Kidney tubule cell (primary cell): ENCODE measurements at regions not wholly inside any gene's neighbourhood (a gene's known extent, or its start where the extent isn't known, plus 50 kb on each side); places are given as distances from the start of the nearest gene placed in this dataset.

Experiments used
- DNase-seq: peaks from one replicate; pipeline ENCODE4 v3.0.0-alpha.2; 2018; ENCODE audit warnings: low spot score

GRCh38 chr5:61966296-61966955 lies 339.6 kb upstream of the KIF2A start:
- DNase-seq = peak; percentile 25

- DNase-seq = peak; percentile 75
Observed at GRCh38 chr5:61966997-61967396, 339.0 kb upstream of the KIF2A start.

- no peak for DNase-seq
Observed at GRCh38 chr5:61967681-61968080, 338.3 kb upstream of the KIF2A start.

GRCh38 chr5:61969347-61969746 lies 336.7 kb upstream of the KIF2A start:
- DNase-seq = peak; percentile 89

- peak; percentile 76 for DNase-seq
Observed at GRCh38 chr5:61969755-61970154, 336.3 kb upstream of the KIF2A start.

- no peak for DNase-seq
Observed at GRCh38 chr5:61970218-61970617, 335.8 kb upstream of the KIF2A start.

- DNase-seq = peak; percentile 17
Observed at GRCh38 chr5:61974680-61975079, 331.3 kb upstream of the KIF2A start.

- DNase-seq = no peak
Observed at GRCh38 chr5:61981886-61982285, 324.1 kb upstream of the KIF2A start.

- no peak for DNase-seq
Observed at GRCh38 chr5:61991430-61991829, 314.6 kb upstream of the KIF2A start.

GRCh38 chr5:61991866-61992265 lies 314.1 kb upstream of the KIF2A start:
- DNase-seq = peak; percentile 54

- DNase-seq = no peak
Observed at GRCh38 chr5:61993295-61993927, 312.6 kb upstream of the KIF2A start.

GRCh38 chr5:61994171-61994570 lies 311.8 kb upstream of the KIF2A start:
- no peak for DNase-seq

GRCh38 chr5:61995486-61995885 lies 310.5 kb upstream of the KIF2A start:
- no peak for DNase-seq

- peak; percentile 22 for DNase-seq
Observed at GRCh38 chr5:61999371-61999770, 306.6 kb upstream of the KIF2A start.

GRCh38 chr5:62000646-62001045 lies 305.4 kb upstream of the KIF2A start:
- no peak for DNase-seq

- peak; percentile 82 for DNase-seq
Observed at GRCh38 chr5:62001640-62002039, 304.4 kb upstream of the KIF2A start.

GRCh38 chr5:62002436-62002835 lies 303.6 kb upstream of the KIF2A start:
- no peak for DNase-seq

- DNase-seq = no peak
Observed at GRCh38 chr5:62005551-62005950, 300.5 kb upstream of the KIF2A start.

- no peak for DNase-seq
Observed at GRCh38 chr5:62007457-62007856, 298.5 kb upstream of the KIF2A start.

GRCh38 chr5:62011089-62011664 lies 294.8 kb upstream of the KIF2A start:
- no peak for DNase-seq

GRCh38 chr5:62017092-62017491 lies 288.9 kb upstream of the KIF2A start:
- no peak for DNase-seq

GRCh38 chr5:62029303-62029702 lies 276.7 kb upstream of the KIF2A start:
- peak; percentile 89 for DNase-seq

- DNase-seq = peak; percentile 66
Observed at GRCh38 chr5:62030326-62030725, 275.7 kb upstream of the KIF2A start.

- DNase-seq = no peak
Observed at GRCh38 chr5:62038024-62038423, 268.0 kb upstream of the KIF2A start.
